HG03066 (cell line): ENCODE measurements at regions not wholly inside any gene's neighbourhood (a gene's known extent, or its start where the extent isn't known, plus 50 kb on each side); places are given as distances from the start of the nearest gene placed in this dataset.

Source experiments
- ATAC-seq: cut with Tn5 transposase; IDR thresholded peaks from one replicate; pipeline ENCODE4 v1.9.1; 2021; ENCODE audit warnings: low read depth; ENCODE audit not compliant: unreplicated experiment

- ATAC-seq = no peak
These were observed 2227.5 kb upstream of the C9orf72 start for GRCh38 chr9:29800821-29801220.

DNA sequence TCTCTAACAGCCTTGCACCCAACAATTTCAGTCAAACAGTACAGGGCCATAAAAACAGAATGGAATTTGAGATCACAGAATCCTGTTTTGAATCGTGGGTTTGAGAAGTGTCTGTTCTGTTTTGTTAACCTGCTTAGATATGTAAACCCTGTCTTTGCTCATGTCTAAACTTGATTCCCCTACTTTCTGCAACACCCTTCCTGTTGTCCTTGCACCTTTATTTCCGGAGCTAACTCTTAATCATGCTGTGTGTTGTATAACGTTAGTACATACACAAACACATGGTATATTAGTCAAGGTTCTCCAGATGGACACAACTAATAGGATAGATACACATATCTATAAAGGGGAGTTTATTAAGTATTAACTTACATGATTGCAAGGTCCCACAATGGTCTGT is 2229.2 kb upstream of the C9orf72 start:
- no peak for ATAC-seq

DNA sequence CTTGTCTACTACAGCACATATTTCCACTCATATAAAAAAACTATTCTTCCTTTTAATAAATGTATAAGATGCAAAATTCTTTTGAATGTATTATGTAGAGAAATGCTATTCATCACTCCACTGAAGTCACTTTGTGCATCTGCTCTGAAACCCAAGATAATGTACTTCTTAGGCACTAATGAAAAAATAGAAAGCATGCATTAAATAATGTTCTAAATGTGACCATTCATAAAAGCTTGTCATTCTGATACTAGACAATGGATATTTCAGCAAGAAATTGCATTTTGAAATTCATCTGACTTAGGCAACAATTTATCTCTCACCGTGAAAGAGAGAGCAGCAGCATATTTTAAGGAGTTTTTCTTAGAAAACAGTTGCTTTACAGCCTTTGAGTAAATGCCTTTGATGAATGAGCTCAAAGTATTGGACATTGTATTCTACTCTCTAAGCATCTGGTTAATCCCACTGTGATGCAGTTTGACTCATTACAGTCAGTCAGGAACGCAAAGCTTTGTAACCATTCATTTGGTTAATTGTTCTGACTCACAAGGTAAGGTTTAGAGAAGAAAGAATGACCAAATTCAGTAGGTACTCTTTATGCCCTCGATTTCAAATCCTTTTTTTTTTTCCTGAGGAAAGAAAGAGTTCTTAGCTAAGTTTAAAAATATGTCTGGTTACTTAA is 2233.8 kb upstream of the C9orf72 start:
- no peak for ATAC-seq

GRCh38 chr9:29816954-29817703 is 2243.8 kb upstream of the C9orf72 start:
- ATAC-seq = no peak

GRCh38 chr9:29822458-29822857 is 2249.2 kb upstream of the C9orf72 start:
- ATAC-seq = no peak

GRCh38 chr9:29826421-29826820 is 2253.1 kb upstream of the C9orf72 start:
- ATAC-seq = no peak

- no peak for ATAC-seq
These were observed 2257.5 kb upstream of the C9orf72 start for GRCh38 chr9:29830821-29831220.

GRCh38 chr9:29838491-29839020 is 2265.3 kb upstream of the C9orf72 start:
- no peak for ATAC-seq

GRCh38 chr9:29844251-29844650 is 2271.0 kb upstream of the C9orf72 start:
- no peak for ATAC-seq

DNA sequence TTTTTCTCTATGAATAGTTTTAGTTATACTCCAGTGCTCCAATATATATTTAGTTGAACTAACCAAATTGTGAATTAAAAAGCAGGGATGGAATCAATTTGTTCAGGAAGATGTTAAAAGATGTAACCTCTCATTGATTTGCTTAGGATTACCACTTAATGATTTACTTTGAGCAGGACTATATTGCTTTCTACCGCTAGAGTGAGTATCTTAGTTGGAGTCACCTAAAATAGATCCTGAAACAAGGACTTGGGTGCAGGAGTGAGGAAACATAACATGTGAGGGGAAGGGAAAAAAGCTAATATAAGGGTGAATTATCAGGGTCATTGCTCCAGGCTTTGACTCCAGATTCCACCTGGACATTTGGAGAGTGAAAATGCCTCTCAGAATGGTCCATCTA is 2277.4 kb upstream of the C9orf72 start:
- no peak for ATAC-seq

- ATAC-seq = no peak
These were observed 2288.5 kb upstream of the C9orf72 start for GRCh38 chr9:29861803-29862202.

- no peak for ATAC-seq
These were observed 2292.6 kb upstream of the C9orf72 start for GRCh38 chr9:29865764-29866313.

GRCh38 chr9:29866556-29866955 is 2293.3 kb upstream of the C9orf72 start:
- peak; percentile 74 for ATAC-seq

DNA sequence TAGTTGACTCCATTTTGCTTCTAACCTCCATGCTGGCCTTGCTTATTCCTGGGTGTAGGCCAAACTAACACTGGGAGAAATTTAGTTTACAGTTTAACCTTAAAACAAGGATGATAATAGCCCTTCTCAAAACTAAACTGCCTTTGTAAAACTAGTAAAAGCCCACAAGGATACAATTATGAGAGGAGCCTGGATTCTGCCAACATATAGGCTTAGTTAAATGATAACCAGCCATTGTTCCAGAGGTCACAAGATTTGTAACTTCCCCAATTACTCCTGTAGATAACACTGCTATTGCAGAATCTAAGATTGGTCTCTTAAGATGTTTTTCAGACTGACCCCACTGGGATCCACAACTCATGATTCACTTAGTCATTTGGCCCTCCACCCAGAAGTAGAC is 2300.3 kb upstream of the C9orf72 start:
- no peak for ATAC-seq

DNA sequence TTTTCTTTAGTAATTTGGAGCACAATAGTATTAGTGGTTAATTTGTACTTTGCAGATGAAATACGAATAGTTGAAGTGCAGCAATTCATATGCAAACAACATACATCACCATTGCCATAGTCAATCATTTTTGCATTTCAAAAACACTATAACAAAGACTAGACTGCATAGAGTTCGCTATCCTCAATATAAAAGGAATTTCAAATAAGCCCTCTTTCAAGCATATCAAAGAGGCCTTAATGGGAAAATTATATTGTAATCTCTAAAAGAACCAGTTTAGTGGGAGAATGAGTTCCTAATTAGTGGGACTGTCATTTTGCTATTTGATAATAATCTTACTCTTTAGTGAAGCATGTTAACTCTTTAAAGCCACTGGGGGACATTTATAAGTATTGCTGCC is 2302.3 kb upstream of the C9orf72 start:
- ATAC-seq = no peak

- no peak for ATAC-seq
These were observed 2309.5 kb upstream of the C9orf72 start for GRCh38 chr9:29882767-29883166.

DNA sequence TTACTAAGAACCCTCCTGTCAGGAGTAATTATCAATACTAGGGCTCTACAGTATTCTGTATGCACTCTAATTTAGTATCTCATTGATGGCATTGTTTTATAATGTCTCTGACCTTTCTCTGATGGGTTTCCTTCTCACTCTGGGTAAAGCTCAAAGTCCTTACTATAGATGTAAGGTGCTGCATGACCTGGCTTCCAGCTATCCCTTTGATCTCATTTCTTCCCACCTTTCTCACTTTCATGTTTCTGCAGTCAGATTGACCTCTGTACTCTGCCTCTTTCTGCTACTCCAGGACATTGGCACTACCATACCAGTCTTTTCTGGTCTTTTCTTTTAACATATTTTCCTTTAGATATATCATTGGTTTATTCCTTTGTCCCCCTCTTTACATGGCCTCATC is 2332.8 kb upstream of the C9orf72 start:
- no peak for ATAC-seq

- ATAC-seq = no peak
These were observed 2354.8 kb upstream of the C9orf72 start for GRCh38 chr9:29928072-29928471.

DNA sequence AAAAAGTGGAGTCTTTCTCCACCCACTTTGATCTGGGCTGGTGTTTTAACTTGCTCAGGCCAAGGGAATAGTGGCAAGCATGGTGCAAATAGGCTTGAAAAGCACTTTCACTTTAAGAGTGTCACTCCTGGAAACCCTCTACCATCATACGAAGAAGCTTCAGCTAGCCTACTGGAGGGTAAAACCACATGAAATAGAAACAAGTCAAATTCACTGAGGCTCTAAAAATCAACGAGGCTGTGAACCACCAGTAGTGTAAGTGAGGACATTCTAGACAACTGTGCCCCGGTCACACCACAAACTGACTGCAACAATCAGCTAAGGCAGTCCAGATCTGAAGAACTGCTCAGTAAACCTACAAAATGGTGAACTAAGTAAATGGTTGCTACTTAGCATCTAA is 2366.3 kb upstream of the C9orf72 start:
- no peak for ATAC-seq

DNA sequence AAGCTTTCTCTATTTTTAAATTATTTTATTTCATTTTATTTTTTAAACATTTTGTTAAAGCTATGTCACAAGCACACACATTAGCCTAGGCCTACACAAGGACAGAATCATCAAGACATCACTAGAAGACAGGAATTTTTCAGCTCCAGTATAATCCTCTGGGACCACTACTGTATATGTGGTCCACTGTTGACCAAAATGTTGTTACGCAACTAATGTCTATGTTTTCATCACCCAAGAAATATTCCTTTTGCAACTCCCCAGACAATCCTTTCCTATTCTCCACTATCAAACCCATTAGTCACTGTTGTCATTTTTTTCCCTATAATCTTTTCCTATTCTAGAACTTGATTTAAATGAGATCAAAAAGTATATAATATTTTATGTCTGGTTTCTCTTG is 2371.7 kb upstream of the C9orf72 start:
- ATAC-seq = no peak

DNA sequence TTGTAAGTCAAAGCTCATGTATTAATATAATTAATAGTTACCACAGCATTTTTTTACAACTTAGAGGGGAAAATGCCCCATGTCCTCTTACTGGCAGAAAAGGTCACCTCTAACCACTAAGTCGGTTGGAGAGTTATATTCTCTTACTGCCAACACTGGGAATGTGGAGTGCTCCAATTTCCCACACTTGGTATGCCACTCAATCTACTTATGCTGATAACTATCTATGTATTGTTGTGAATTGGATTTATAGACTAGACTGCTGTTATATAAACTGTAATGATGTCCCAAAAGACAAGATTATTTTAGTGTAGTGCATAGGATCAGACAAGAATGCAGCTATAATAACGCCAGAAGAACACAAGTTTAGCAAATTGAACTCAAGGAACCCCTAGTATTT is 2385.2 kb upstream of the C9orf72 start:
- no peak for ATAC-seq

- no peak for ATAC-seq
These were observed 2392.6 kb upstream of the C9orf72 start for GRCh38 chr9:29965834-29966233.
